T-helper 1 cell treated with Interleukin-12 subunit alpha and Interleukin-12 subunit beta and Interleukin-4 antibody, amounts not matched to agents 30 μg/mL and 1 μg/mL, for 36 hours (primary cell): ENCODE measurements at regions not wholly inside any gene's neighbourhood (a gene's known extent, or its start where the extent isn't known, plus 50 kb on each side); places are given as distances from the start of the nearest gene placed in this dataset.

Experiments used
- H3K27ac Mint-ChIP-seq: one replicate; pipeline ENCODE4 v1.8.0; 2021; ENCODE audit warnings: mild to moderate bottlenecking, mixed read lengths
- H3K27me3 Mint-ChIP-seq: one replicate; pipeline ENCODE4 v1.8.0; 2021; ENCODE audit warnings: low read depth, mixed read lengths
- H3K36me3 Mint-ChIP-seq: one replicate; pipeline ENCODE4 v1.8.0; 2021; ENCODE audit warnings: low read depth, mixed read lengths
- H3K4me1 Mint-ChIP-seq: one replicate; pipeline ENCODE4 v1.8.0; 2021; ENCODE audit warnings: low read depth, mixed read lengths
- H3K4me3 Mint-ChIP-seq: one replicate; pipeline ENCODE4 v1.8.0; 2021; ENCODE audit warnings: mild to moderate bottlenecking, moderate library complexity, mixed read lengths
- H3K9me3 Mint-ChIP-seq: one replicate; pipeline ENCODE4 v1.8.0; 2021; ENCODE audit warnings: mixed read lengths

- no peak overlapping the region for H3K27ac Mint-ChIP-seq
- no peak overlapping the region for H3K4me3 Mint-ChIP-seq
- no peaks in the 10 kb centered on the region for H3K27me3 Mint-ChIP-seq
- no peaks in the 10 kb centered on the region for H3K9me3 Mint-ChIP-seq
- H3K4me1 Mint-ChIP-seq = no peaks in the 10 kb centered on the region
- no peaks in the 10 kb centered on the region for H3K36me3 Mint-ChIP-seq
These were observed 329.4 kb upstream of the CTNNB1 start for GRCh38 chr3:40869939-40870338.

GRCh38 chr3:40871394-40871793, 327.9 kb upstream of the CTNNB1 start:
- no peaks in the 10 kb centered on the region for H3K27me3 Mint-ChIP-seq
- no peak overlapping the region for H3K27ac Mint-ChIP-seq
- no peaks in the 10 kb centered on the region for H3K9me3 Mint-ChIP-seq
- no peaks in the 10 kb centered on the region for H3K36me3 Mint-ChIP-seq
- no peak overlapping the region for H3K4me3 Mint-ChIP-seq
- no peaks in the 10 kb centered on the region for H3K4me1 Mint-ChIP-seq

- Mint-ChIP-seq H3K27me3 (no peaks in the 10 kb centered on the region), H3K36me3 (no peaks in the 10 kb centered on the region), H3K27ac (no peak overlapping the region), H3K9me3 (no peaks in the 10 kb centered on the region), H3K4me3 (no peak overlapping the region), H3K4me1 (no peaks in the 10 kb centered on the region)
These were observed 326.9 kb upstream of the CTNNB1 start for GRCh38 chr3:40872258-40872920.

GRCh38 chr3:40873476-40873875, 325.8 kb upstream of the CTNNB1 start:
- Mint-ChIP-seq H3K27me3 (no peaks in the 10 kb centered on the region), H3K36me3 (no peaks in the 10 kb centered on the region), H3K4me1 (no peaks in the 10 kb centered on the region), H3K9me3 (no peaks in the 10 kb centered on the region), H3K27ac (no peak overlapping the region), H3K4me3 (no peak overlapping the region)

- Mint-ChIP-seq H3K9me3 (no peaks in the 10 kb centered on the region), H3K27me3 (no peaks in the 10 kb centered on the region), H3K36me3 (no peaks in the 10 kb centered on the region), H3K4me3 (no peak overlapping the region), H3K4me1 (no peaks in the 10 kb centered on the region), H3K27ac (no peak overlapping the region)
These were observed 325.2 kb upstream of the CTNNB1 start for GRCh38 chr3:40873934-40874699.

- H3K4me1 Mint-ChIP-seq = no peaks in the 10 kb centered on the region
- H3K27me3 Mint-ChIP-seq = no peaks in the 10 kb centered on the region
- no peaks in the 10 kb centered on the region for H3K9me3 Mint-ChIP-seq
- no peak overlapping the region for H3K4me3 Mint-ChIP-seq
- H3K36me3 Mint-ChIP-seq = no peaks in the 10 kb centered on the region
- H3K27ac Mint-ChIP-seq = no peak overlapping the region
These were observed 323.7 kb upstream of the CTNNB1 start for GRCh38 chr3:40875581-40875980.

GRCh38 chr3:40876009-40876408, 323.3 kb upstream of the CTNNB1 start:
- H3K4me1 Mint-ChIP-seq = no peaks in the 10 kb centered on the region
- no peak overlapping the region for H3K27ac Mint-ChIP-seq
- H3K4me3 Mint-ChIP-seq = no peak overlapping the region
- no peaks in the 10 kb centered on the region for H3K27me3 Mint-ChIP-seq
- H3K36me3 Mint-ChIP-seq = no peaks in the 10 kb centered on the region
- no peaks in the 10 kb centered on the region for H3K9me3 Mint-ChIP-seq

- Mint-ChIP-seq H3K27me3 (no peaks in the 10 kb centered on the region), H3K36me3 (no peaks in the 10 kb centered on the region), H3K9me3 (no peaks in the 10 kb centered on the region), H3K27ac (no peak overlapping the region), H3K4me3 (no peak overlapping the region), H3K4me1 (no peaks in the 10 kb centered on the region)
These were observed 322.8 kb upstream of the CTNNB1 start for GRCh38 chr3:40876496-40876895.

- no peaks in the 10 kb centered on the region for H3K9me3 Mint-ChIP-seq
- no peaks in the 10 kb centered on the region for H3K36me3 Mint-ChIP-seq
- H3K4me1 Mint-ChIP-seq = no peaks in the 10 kb centered on the region
- no peaks in the 10 kb centered on the region for H3K27me3 Mint-ChIP-seq
- H3K27ac Mint-ChIP-seq = no peak overlapping the region
- no peak overlapping the region for H3K4me3 Mint-ChIP-seq
These were observed 321.5 kb upstream of the CTNNB1 start for GRCh38 chr3:40877631-40878463.

- Mint-ChIP-seq H3K9me3 (no peaks in the 10 kb centered on the region), H3K4me3 (no peak overlapping the region), H3K36me3 (no peaks in the 10 kb centered on the region), H3K27ac (no peak overlapping the region), H3K4me1 (no peaks in the 10 kb centered on the region), H3K27me3 (no peaks in the 10 kb centered on the region)
These were observed 320.8 kb upstream of the CTNNB1 start for GRCh38 chr3:40878464-40878905.

- no peak overlapping the region for H3K4me3 Mint-ChIP-seq
- H3K27me3 Mint-ChIP-seq = no peaks in the 10 kb centered on the region
- H3K9me3 Mint-ChIP-seq = no peaks in the 10 kb centered on the region
- H3K36me3 Mint-ChIP-seq = no peaks in the 10 kb centered on the region
- H3K27ac Mint-ChIP-seq = no peak overlapping the region
- H3K4me1 Mint-ChIP-seq = no peaks in the 10 kb centered on the region
These were observed 313.9 kb upstream of the CTNNB1 start for GRCh38 chr3:40885430-40885829.

GRCh38 chr3:40886660-40887425, 312.5 kb upstream of the CTNNB1 start:
- Mint-ChIP-seq H3K36me3 (no peaks in the 10 kb centered on the region), H3K4me1 (no peaks in the 10 kb centered on the region)

GRCh38 chr3:40891186-40891585, 308.1 kb upstream of the CTNNB1 start:
- H3K4me3 Mint-ChIP-seq = no peak overlapping the region
- no peaks in the 10 kb centered on the region for H3K4me1 Mint-ChIP-seq
- no peak overlapping the region for H3K27ac Mint-ChIP-seq
- H3K36me3 Mint-ChIP-seq = no peaks in the 10 kb centered on the region
- H3K27me3 Mint-ChIP-seq = no peaks in the 10 kb centered on the region
- no peaks in the 10 kb centered on the region for H3K9me3 Mint-ChIP-seq

More at GRCh38 chr3:40886660-40887425, 312.5 kb upstream of the CTNNB1 start:
- Mint-ChIP-seq H3K27ac (no peak overlapping the region), H3K4me3 (no peak overlapping the region), H3K27me3 (no peaks in the 10 kb centered on the region), H3K9me3 (no peaks in the 10 kb centered on the region)

GRCh38 chr3:40895109-40895508, 304.2 kb upstream of the CTNNB1 start:
- no peaks in the 10 kb centered on the region for H3K9me3 Mint-ChIP-seq
- H3K27me3 Mint-ChIP-seq = no peaks in the 10 kb centered on the region
- no peak overlapping the region for H3K4me3 Mint-ChIP-seq
- no peak overlapping the region for H3K27ac Mint-ChIP-seq
- H3K4me1 Mint-ChIP-seq = no peaks in the 10 kb centered on the region
- H3K36me3 Mint-ChIP-seq = no peaks in the 10 kb centered on the region
